PFSK-1 (cell line): ENCODE measurements at regions not wholly inside any gene's neighbourhood (a gene's known extent, or its start where the extent isn't known, plus 50 kb on each side); places are given as distances from the start of the nearest gene placed in this dataset.

Source experiments
- FOXP2 ChIP-seq: optimal IDR thresholded peaks from 2 replicates; pipeline ENCODE3; 2011; ENCODE audit warnings: borderline replicate concordance, control low read depth, inconsistent platforms; ENCODE audit not compliant: insufficient read depth; ENCODE audit errors: extremely low read length, extremely low read depth
- POLR2AphosphoS5 ChIP-seq: IDR thresholded peaks from 2 replicates; pipeline ENCODE4 v1.6.1; 2012; ENCODE audit warnings: low read depth, mild to moderate bottlenecking, control low read depth, low read length, moderate library complexity
- TAF1 ChIP-seq: IDR thresholded peaks from 2 replicates; pipeline ENCODE4 v1.6.1; 2012; ENCODE audit warnings: low read length, control low read depth, borderline replicate concordance; ENCODE audit not compliant: insufficient read depth
- TF ChIP-seq, protein P1 (sequence below), 2 experiments: IDR thresholded peaks; 2 replicates each; pipeline versions ENCODE4 v1.6.1 to v1.8.0; 2011 to 2012; ENCODE audit warnings: low read depth in 2 of 2, low read length in 2 of 2, control low read depth in 1 of 2, inconsistent platforms in 1 of 2, mild to moderate bottlenecking in 1 of 2, moderate library complexity in 1 of 2; ENCODE audit not compliant: insufficient read depth in 1 of 2

DNA sequence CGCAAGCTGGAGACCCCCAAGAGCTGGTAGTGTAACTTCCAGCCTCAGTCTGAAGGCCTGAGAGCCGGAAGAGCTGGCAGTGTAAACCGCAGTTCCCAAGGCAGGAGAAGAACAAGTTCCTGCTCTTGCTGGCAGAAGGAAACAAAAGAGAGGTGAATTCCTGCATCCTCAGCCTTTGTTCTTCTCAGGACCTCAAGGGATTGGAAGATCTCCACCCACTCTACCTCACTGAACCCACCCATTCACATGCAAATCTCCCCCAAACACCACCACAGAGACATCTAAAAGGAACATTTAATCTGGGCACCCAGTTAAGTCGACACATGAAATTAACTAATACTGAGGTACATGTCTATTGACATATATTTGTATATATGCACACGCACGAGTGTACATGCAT lies 1310.3 kb downstream of the TBC1D22A start:
- TF ChIP-seq POLR2AphosphoS5, result no peak
- TF ChIP-seq FOXP2, result no peak
- TF ChIP-seq, protein P1, sequence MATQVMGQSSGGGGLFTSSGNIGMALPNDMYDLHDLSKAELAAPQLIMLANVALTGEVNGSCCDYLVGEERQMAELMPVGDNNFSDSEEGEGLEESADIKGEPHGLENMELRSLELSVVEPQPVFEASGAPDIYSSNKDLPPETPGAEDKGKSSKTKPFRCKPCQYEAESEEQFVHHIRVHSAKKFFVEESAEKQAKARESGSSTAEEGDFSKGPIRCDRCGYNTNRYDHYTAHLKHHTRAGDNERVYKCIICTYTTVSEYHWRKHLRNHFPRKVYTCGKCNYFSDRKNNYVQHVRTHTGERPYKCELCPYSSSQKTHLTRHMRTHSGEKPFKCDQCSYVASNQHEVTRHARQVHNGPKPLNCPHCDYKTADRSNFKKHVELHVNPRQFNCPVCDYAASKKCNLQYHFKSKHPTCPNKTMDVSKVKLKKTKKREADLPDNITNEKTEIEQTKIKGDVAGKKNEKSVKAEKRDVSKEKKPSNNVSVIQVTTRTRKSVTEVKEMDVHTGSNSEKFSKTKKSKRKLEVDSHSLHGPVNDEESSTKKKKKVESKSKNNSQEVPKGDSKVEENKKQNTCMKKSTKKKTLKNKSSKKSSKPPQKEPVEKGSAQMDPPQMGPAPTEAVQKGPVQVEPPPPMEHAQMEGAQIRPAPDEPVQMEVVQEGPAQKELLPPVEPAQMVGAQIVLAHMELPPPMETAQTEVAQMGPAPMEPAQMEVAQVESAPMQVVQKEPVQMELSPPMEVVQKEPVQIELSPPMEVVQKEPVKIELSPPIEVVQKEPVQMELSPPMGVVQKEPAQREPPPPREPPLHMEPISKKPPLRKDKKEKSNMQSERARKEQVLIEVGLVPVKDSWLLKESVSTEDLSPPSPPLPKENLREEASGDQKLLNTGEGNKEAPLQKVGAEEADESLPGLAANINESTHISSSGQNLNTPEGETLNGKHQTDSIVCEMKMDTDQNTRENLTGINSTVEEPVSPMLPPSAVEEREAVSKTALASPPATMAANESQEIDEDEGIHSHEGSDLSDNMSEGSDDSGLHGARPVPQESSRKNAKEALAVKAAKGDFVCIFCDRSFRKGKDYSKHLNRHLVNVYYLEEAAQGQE (IDR thresholded peaks at IDR 0.05; ENCODE audit: insufficient read depth in 1 of 2, low read depth in 2 of 2, low read length in 2 of 2), result no peak
- no peak for TF ChIP-seq TAF1
